Immature natural killer cell (primary cell): ENCODE measurements at regions not wholly inside any gene's neighbourhood (a gene's known extent, or its start where the extent isn't known, plus 50 kb on each side); places are given as distances from the start of the nearest gene placed in this dataset.

Experiments used
- DNase-seq, 3 donors: peaks; one replicate each; pipeline ENCODE4 v3.0.0; 2022; ENCODE audit warnings: mixed read lengths in 1 of 3
- H3K27ac Mint-ChIP-seq, 6 donors: one replicate each; pipeline ENCODE4 v1.8.0; 2020; ENCODE audit warnings: mixed read lengths in 6 of 6, mild to moderate bottlenecking in 5 of 6, inconsistent platforms in 4 of 6, moderate library complexity in 3 of 6
- H3K27me3 Mint-ChIP-seq, 3 donors: one replicate each; pipeline ENCODE4 v1.8.0; 2020 to 2021; ENCODE audit warnings: low read depth in 3 of 3, mild to moderate bottlenecking in 3 of 3, mixed read lengths in 3 of 3, moderate library complexity in 3 of 3, inconsistent platforms in 1 of 3
- H3K36me3 Mint-ChIP-seq, 3 donors: one replicate each; pipeline ENCODE4 v1.8.0; 2020; ENCODE audit warnings: mixed read lengths in 3 of 3, inconsistent platforms in 2 of 3, mild to moderate bottlenecking in 2 of 3
- H3K4me1 Mint-ChIP-seq, 2 donors: one replicate each; pipeline ENCODE4 v1.8.0; 2020; ENCODE audit warnings: inconsistent platforms in 2 of 2, mild to moderate bottlenecking in 2 of 2, mixed read lengths in 2 of 2, moderate library complexity in 1 of 2
- H3K4me3 Mint-ChIP-seq, 5 donors: one replicate each; pipeline ENCODE4 v1.8.0; 2020; ENCODE audit warnings: mild to moderate bottlenecking in 5 of 5, mixed read lengths in 5 of 5, inconsistent platforms in 3 of 5, moderate library complexity in 3 of 5
- H3K9me3 Mint-ChIP-seq, 6 donors: one replicate each; pipeline ENCODE4 v1.8.0; 2020; ENCODE audit warnings: mild to moderate bottlenecking in 6 of 6, mixed read lengths in 6 of 6, inconsistent platforms in 4 of 6, moderate library complexity in 3 of 6

DNA sequence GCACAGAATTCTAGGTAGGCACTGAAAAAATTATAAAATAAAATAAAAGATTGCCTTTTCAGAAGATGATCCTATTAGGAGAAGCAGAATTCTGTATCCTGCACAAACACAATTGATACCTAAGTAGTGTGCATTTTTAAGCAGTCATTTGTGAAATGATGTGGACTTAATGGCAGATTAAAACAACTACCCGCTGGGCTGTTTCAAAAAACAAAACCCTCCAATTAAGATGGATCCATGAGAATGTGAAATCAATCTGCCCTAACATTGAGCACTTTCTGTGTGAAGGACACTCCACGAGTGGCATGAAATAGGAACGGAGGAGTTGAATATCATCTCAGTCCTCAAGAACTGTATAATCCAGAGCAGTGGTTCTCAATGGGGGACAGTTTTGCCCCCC is 1012.8 kb upstream of the EEF2KMT start:
- no peaks in the 10 kb centered on the region for H3K36me3 Mint-ChIP-seq
- no peak overlapping the region for H3K4me3 Mint-ChIP-seq
- H3K4me1 Mint-ChIP-seq = no peaks in the 10 kb centered on the region
- H3K9me3 Mint-ChIP-seq = peaks cover 0 to 2% (median 0%) of the 10 kb centered on the region in 6 donors
- DNase-seq = no peak
- no peak overlapping the region for H3K27ac Mint-ChIP-seq
- peaks cover 0 to 2% (median 1%) of the 10 kb centered on the region in 3 donors for H3K27me3 Mint-ChIP-seq

- Mint-ChIP-seq H3K36me3 (peaks cover 0 to 4% (median 0%) of the 10 kb centered on the region in 3 donors), H3K4me1 (no peaks in the 10 kb centered on the region), H3K27me3 (no peaks in the 10 kb centered on the region), H3K4me3 (no peak overlapping the region), H3K9me3 (peaks cover 0 to 10% (median 4%) of the 10 kb centered on the region in 6 donors), H3K27ac (no peak overlapping the region)
- DNase-seq = no peak
These were observed 1008.5 kb upstream of the EEF2KMT start for GRCh38 chr16:6106061-6106460.

DNA sequence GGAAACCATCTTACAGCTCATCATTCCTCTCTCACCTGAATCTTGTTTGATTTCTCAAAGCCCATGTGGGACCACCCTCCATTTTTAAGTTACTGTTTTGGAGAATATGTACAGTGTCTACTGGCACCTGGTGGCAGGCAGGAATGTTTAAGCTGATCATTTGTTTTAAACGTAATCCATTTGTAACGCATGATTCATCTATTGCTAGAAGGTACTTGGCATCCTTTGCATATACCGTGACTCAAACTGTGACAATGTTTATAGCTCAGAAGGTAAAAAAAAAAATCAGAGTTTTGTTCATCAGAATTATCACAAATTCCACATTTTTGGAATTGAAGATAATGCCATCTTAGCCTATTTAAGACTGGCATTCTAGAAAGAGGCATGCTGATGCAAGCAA is 1007.5 kb upstream of the EEF2KMT start:
- Mint-ChIP-seq H3K9me3 (peaks cover 0 to 10% (median 5%) of the 10 kb centered on the region in 6 donors), H3K36me3 (peaks cover 0 to 4% (median 0%) of the 10 kb centered on the region in 3 donors), H3K4me1 (no peaks in the 10 kb centered on the region), H3K4me3 (no peak overlapping the region), H3K27ac (no peak overlapping the region), H3K27me3 (no peaks in the 10 kb centered on the region)
- DNase-seq = no peak

DNA sequence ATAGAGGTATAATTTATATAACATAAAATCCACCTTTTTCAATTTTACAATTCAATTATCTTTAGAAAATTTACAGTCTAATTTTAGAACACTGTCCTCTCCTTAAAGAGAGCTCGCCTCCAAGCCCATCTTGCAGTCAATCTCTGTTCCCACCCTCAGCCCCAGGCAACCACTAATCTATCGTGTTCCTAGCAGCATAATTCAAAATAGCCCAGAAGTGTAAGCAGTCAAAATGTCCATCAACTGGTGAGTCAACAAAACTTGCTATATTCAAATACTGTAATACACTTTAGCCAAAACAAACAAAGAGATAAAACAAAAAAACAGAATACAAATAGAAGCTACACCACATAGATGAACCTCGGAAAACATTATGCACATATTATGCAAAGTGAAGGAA is 1006.8 kb upstream of the EEF2KMT start:
- H3K27me3 Mint-ChIP-seq = no peaks in the 10 kb centered on the region
- H3K4me1 Mint-ChIP-seq = no peaks in the 10 kb centered on the region
- DNase-seq = no peak
- H3K36me3 Mint-ChIP-seq = peaks cover 0 to 4% (median 0%) of the 10 kb centered on the region in 3 donors
- H3K4me3 Mint-ChIP-seq = no peak overlapping the region
- H3K27ac Mint-ChIP-seq = no peak overlapping the region
- H3K9me3 Mint-ChIP-seq = peaks cover 0 to 10% (median 5%) of the 10 kb centered on the region in 6 donors

DNA sequence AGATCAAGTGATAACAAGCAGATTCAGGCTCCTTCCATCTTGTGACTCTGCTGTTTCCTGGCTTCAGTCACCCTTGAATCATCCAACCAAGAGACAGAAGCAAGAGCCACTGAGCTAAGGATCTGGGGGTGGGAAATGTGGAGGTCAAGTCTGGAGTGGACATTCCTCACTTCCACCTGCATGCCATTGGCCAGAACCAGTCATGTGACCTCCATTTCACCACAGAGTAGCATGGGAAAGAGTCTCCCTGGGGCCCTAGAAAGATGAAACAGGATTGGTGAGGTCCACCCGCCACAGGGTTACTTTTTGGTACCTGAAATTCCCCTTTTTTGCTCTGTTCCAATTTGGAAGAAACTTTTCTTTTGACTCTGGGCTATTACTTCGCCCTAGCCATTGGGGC is 1006.0 kb upstream of the EEF2KMT start:
- no peak overlapping the region for H3K4me3 Mint-ChIP-seq
- no peaks in the 10 kb centered on the region for H3K27me3 Mint-ChIP-seq

GRCh38 chr16:6099102-6099501 is 1001.5 kb upstream of the EEF2KMT start:
- Mint-ChIP-seq H3K9me3 (peaks cover 0 to 10% (median 4%) of the 10 kb centered on the region in 6 donors), H3K27ac (no peak overlapping the region), H3K4me1 (no peaks in the 10 kb centered on the region), H3K27me3 (peaks cover 0 to 1% (median 0%) of the 10 kb centered on the region in 3 donors), H3K4me3 (no peak overlapping the region), H3K36me3 (peaks cover 0 to 4% (median 0%) of the 10 kb centered on the region in 3 donors)
- no peak for DNase-seq

More for the DNA sequence above, 1006.0 kb upstream of the EEF2KMT start:
- DNase-seq = no peak
- Mint-ChIP-seq H3K36me3 (peaks cover 0 to 4% (median 0%) of the 10 kb centered on the region in 3 donors), H3K27ac (no peak overlapping the region), H3K4me1 (no peaks in the 10 kb centered on the region), H3K9me3 (peaks cover 0 to 10% (median 5%) of the 10 kb centered on the region in 6 donors)

DNA sequence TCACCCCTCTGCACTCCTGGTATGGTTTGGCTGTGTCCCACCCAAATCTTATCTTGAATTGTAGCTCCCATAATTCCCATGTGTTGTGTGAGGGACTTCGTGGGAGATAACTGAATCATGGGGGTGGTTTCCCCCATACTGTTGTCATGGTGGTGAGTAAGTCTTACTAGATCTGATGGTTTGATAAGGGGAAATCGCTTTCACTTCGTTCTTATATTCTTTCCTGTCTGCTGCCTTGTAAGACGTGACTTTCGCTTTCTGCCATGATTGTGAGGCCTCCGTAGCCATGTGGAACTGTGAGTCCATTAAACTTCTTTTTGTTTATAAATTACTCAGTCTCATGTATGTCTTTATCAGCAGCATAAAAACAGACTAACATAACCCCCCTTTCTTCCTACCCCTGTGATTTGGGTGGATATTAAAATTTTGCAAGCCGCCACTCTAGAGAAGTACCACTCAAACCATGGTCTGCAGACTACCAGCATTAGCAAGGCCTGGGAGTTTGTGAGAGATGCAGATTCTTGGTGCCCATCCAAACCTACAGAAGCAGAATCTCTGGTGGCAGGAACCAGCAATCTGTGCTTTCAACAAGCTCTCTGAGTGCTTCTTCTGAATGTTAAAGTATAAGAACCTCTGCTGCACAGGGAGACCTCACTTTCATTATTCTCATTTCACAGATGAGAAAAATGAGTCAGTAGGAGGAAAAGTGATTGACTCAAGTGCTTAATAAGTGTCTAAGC is 999.5 kb upstream of the EEF2KMT start:
- no peaks in the 10 kb centered on the region for H3K36me3 Mint-ChIP-seq
- H3K9me3 Mint-ChIP-seq = peaks cover 0 to 5% (median 0%) of the 10 kb centered on the region in 6 donors
- H3K4me1 Mint-ChIP-seq = no peaks in the 10 kb centered on the region
- H3K4me3 Mint-ChIP-seq = no peak overlapping the region
- no peak for DNase-seq
- no peak overlapping the region for H3K27ac Mint-ChIP-seq
- H3K27me3 Mint-ChIP-seq = peaks cover 0 to 1% (median 0%) of the 10 kb centered on the region in 3 donors

- no peak for DNase-seq
- Mint-ChIP-seq H3K36me3 (no peaks in the 10 kb centered on the region), H3K27me3 (peaks cover 0 to 1% (median 0%) of the 10 kb centered on the region in 3 donors), H3K27ac (no peak overlapping the region), H3K4me1 (no peaks in the 10 kb centered on the region), H3K9me3 (peaks cover 0 to 9% (median 1%) of the 10 kb centered on the region in 6 donors), H3K4me3 (no peak overlapping the region)
These were observed 997.8 kb upstream of the EEF2KMT start for GRCh38 chr16:6095414-6095813.

DNA sequence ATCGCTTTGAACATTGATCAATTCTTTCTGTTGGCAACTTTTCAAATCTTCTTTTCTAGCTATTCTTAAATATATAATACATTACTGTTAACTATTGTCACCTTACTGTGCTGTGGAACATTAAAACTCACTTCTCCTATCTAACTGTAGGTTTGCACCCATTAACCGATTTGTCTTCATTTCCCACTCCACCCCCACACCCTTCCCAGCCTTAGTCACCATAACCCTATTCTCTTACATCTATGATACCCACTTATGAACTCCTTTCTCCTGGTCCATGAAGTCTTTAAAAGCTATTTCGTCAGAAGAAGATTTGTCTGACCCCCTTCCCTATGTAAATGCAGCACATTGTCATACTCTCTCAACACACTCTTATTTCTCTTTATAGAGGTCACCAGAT is 993.4 kb upstream of the EEF2KMT start:
- Mint-ChIP-seq H3K27ac (no peak overlapping the region), H3K9me3 (peaks cover 0 to 9% (median 3%) of the 10 kb centered on the region in 6 donors), H3K4me3 (no peak overlapping the region), H3K27me3 (peaks cover 0 to 1% (median 0%) of the 10 kb centered on the region in 3 donors), H3K4me1 (no peaks in the 10 kb centered on the region), H3K36me3 (no peaks in the 10 kb centered on the region)
- DNase-seq = no peak

DNA sequence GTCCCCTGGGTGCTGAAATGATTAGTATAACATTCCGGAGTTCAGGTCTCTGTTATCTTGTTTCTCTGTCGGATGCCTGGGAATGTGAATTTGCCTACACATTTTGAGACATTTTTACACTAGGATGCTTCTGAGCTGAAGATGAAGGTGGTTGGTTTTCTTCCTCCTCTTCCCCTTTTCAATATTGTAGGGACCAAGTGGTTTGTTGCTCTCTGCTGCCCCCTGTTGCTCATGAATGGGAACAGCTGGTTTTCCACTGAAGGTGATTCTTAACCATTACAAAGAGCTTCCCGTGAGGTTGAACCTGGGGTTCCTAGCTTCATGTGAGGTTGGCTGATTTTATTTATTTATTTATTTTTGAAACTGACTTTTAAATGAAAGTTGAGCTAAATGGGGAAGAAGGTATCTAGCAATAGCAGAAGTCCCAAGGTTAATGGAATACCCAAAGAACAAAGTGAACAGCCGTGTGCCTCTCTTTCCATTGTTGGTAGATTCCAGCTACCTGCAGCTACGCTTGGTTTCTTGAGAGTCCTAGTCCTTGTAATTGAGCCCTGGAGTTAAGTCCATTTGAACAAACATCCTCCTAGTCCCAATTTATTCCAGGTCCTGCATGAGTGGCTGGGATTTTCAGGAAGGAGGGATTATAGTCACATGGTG is 983.9 kb upstream of the EEF2KMT start:
- Mint-ChIP-seq H3K27ac (no peak overlapping the region), H3K36me3 (no peaks in the 10 kb centered on the region), H3K4me1 (no peaks in the 10 kb centered on the region), H3K9me3 (peaks cover 0 to 14% (median 2%) of the 10 kb centered on the region in 6 donors), H3K27me3 (peaks cover 0 to 7% (median 2%) of the 10 kb centered on the region in 3 donors), H3K4me3 (no peak overlapping the region)
- DNase-seq = no peak

DNA sequence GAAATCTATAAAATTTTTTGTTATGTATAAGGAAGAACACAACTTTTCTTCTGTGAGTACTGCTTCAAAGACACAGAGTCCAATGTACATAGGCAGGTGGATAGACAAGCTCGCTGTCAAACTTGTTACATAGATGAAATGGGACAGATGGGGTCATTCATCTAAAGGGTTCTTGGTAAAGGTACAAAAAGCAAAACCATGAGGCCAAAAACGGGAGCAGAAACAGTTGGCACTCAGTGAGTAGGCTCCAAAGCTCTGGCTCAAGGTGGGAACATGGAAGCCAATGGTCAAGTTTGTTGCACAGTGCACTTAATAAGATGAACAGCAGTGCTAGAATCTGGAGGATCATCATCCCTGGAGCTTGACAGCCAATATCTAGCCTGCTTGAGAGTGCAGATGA is 979.0 kb upstream of the EEF2KMT start:
- peaks cover 0 to 2% (median 0%) of the 10 kb centered on the region in 3 donors for H3K27me3 Mint-ChIP-seq
- H3K4me1 Mint-ChIP-seq = no peaks in the 10 kb centered on the region
- H3K9me3 Mint-ChIP-seq = peaks cover 0 to 5% (median under 1%) of the 10 kb centered on the region in 6 donors
- H3K4me3 Mint-ChIP-seq = no peak overlapping the region
- DNase-seq = no peak
- no peak overlapping the region for H3K27ac Mint-ChIP-seq
- H3K36me3 Mint-ChIP-seq = no peaks in the 10 kb centered on the region

DNA sequence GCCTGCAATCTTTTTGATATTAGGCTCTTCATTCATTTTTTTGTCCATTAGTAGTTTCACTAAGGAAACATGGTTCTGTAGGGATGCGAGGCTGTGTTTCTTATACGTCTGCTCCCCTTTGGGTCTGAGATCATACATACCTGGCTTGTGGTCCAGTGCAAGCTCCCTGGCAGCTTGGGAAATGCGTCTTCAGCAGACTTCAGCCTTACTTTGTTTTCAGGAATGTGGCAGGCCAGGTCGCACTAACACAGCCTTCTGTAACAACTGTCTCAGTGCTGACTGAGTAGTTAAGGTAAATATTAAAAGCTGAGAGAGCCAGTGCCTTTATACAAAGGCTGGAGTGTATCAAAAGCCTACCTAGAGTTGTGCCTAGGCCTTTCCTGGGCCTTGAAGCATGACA is 970.5 kb upstream of the EEF2KMT start:
- Mint-ChIP-seq H3K4me3 (no peak overlapping the region), H3K36me3 (no peaks in the 10 kb centered on the region), H3K27ac (no peak overlapping the region), H3K9me3 (peaks cover 0 to 6% (median 2%) of the 10 kb centered on the region in 6 donors), H3K4me1 (no peaks in the 10 kb centered on the region), H3K27me3 (peaks cover 0 to 2% (median 0%) of the 10 kb centered on the region in 3 donors)
- DNase-seq = no peak

GRCh38 chr16:6066652-6067051 is 969.1 kb upstream of the EEF2KMT start:
- H3K27ac Mint-ChIP-seq = no peak overlapping the region
- H3K9me3 Mint-ChIP-seq = peaks cover 0 to 6% (median 2%) of the 10 kb centered on the region in 6 donors
- no peaks in the 10 kb centered on the region for H3K36me3 Mint-ChIP-seq
- peaks cover 0 to 2% (median 0%) of the 10 kb centered on the region in 3 donors for H3K27me3 Mint-ChIP-seq
- no peak overlapping the region for H3K4me3 Mint-ChIP-seq
- H3K4me1 Mint-ChIP-seq = no peaks in the 10 kb centered on the region
- DNase-seq = no peak

DNA sequence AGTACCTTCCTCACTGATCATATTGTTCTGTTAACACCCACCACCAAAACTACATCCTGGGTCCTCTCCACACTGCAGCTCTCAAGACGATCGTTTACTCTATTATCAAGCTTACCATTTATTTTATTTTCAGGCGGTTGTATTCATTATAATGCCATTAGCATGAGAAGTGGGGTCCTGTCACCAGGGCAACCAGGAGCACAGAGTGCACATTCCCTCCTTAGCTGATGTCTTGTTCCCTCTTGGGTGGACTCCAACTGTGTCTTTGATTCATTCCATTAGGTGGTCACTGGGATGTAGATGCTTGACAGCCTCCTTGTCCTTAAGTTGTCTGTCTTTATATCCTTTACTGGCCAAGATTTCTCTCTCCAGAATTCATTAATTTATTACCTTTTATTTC is 965.9 kb upstream of the EEF2KMT start:
- H3K9me3 Mint-ChIP-seq = peaks cover 0 to 6% (median 2%) of the 10 kb centered on the region in 6 donors
- no peak for DNase-seq
- H3K4me3 Mint-ChIP-seq = no peak overlapping the region
- H3K36me3 Mint-ChIP-seq = no peaks in the 10 kb centered on the region
- H3K27me3 Mint-ChIP-seq = peaks cover 0 to 2% (median 2%) of the 10 kb centered on the region in 3 donors
- H3K4me1 Mint-ChIP-seq = no peaks in the 10 kb centered on the region
- H3K27ac Mint-ChIP-seq = no peak overlapping the region
